ENCODE measurements at regions not wholly inside any gene's neighbourhood (a gene's known extent, or its start where the extent isn't known, plus 50 kb on each side); places are given as distances from the start of the nearest gene placed in this dataset.

GRCh38 chr6:54440549-54440948 lies 132.3 kb downstream of the TINAG start:
- H2AFZ ChIP-seq (ENCODE audit: low read length), result no peak overlapping the region
- no peaks in the 10 kb centered on the region for H3K4me1 ChIP-seq (ENCODE audit: low read length)

GRCh38 chr6:54441020-54441419 lies 132.8 kb downstream of the TINAG start:
- Histone ChIP-seq H3K27me3 (ENCODE audit: low read length) (no peaks in the 10 kb centered on the region), H2AFZ (ENCODE audit: low read length) (no peak overlapping the region)
- no peak for DNase-seq

More at GRCh38 chr6:54440549-54440948, 132.3 kb downstream of the TINAG start:
- Histone ChIP-seq H4K20me1 (ENCODE audit: insufficient read depth, low read depth, low read length) (no peaks in the 10 kb centered on the region), H3K9me3 (ENCODE audit: low read length) (peaks cover 6% of the 10 kb centered on the region), H3K9me2 (replicated peaks; ENCODE audit: insufficient read depth, low read length) (no peaks in the 10 kb centered on the region), H3K4me2 (ENCODE audit: low read depth, low read length, poor library complexity, severe bottlenecking) (no peak overlapping the region), H3K27ac (ENCODE audit: low read length) (no peak overlapping the region), H3K79me2 (ENCODE audit: low read length) (no peaks in the 10 kb centered on the region), H3K9ac (ENCODE audit: low read length) (no peak overlapping the region), H3K4me3 (ENCODE audit: low read length) (no peak overlapping the region), H3K36me3 (ENCODE audit: insufficient read depth, low read length) (no peaks in the 10 kb centered on the region), H3K27me3 (ENCODE audit: low read length) (no peaks in the 10 kb centered on the region)
- DNase-seq, result no peak

GRCh38 chr6:54441687-54442248 lies 133.5 kb downstream of the TINAG start:
- H3K4me1 ChIP-seq (ENCODE audit: low read length), result no peaks in the 10 kb centered on the region
- no peaks in the 10 kb centered on the region for H3K36me3 ChIP-seq (ENCODE audit: insufficient read depth, low read length)
- no peak overlapping the region for H2AFZ ChIP-seq (ENCODE audit: low read length)
- H3K9me3 ChIP-seq (ENCODE audit: low read length), result peaks cover 6% of the 10 kb centered on the region
- no peak overlapping the region for H3K27ac ChIP-seq (ENCODE audit: low read length)
- no peaks in the 10 kb centered on the region for H3K27me3 ChIP-seq (ENCODE audit: low read length)
- H3K4me3 ChIP-seq (ENCODE audit: low read length), result no peak overlapping the region
- H3K4me2 ChIP-seq (ENCODE audit: low read depth, low read length, poor library complexity, severe bottlenecking), result no peak overlapping the region
- DNase-seq, result no peak
- 0 out of 2 replicates have a peak, but pooled peaks cover 2% of the 10 kb centered on the region for H3K9me2 ChIP-seq (replicated peaks; ENCODE audit: insufficient read depth, low read length)
- no peak overlapping the region for H3K9ac ChIP-seq (ENCODE audit: low read length)
- H4K20me1 ChIP-seq (ENCODE audit: insufficient read depth, low read depth, low read length), result no peaks in the 10 kb centered on the region
- no peaks in the 10 kb centered on the region for H3K79me2 ChIP-seq (ENCODE audit: low read length)

More at GRCh38 chr6:54441020-54441419, 132.8 kb downstream of the TINAG start:
- H3K4me2 ChIP-seq (ENCODE audit: low read depth, low read length, poor library complexity, severe bottlenecking), result no peak overlapping the region
- no peak overlapping the region for H3K9ac ChIP-seq (ENCODE audit: low read length)
- H3K9me3 ChIP-seq (ENCODE audit: low read length), result peaks cover 6% of the 10 kb centered on the region
- H3K9me2 ChIP-seq (replicated peaks; ENCODE audit: insufficient read depth, low read length), result no peaks in the 10 kb centered on the region
- no peaks in the 10 kb centered on the region for H4K20me1 ChIP-seq (ENCODE audit: insufficient read depth, low read depth, low read length)
- H3K36me3 ChIP-seq (ENCODE audit: insufficient read depth, low read length), result no peaks in the 10 kb centered on the region
- no peak overlapping the region for H3K27ac ChIP-seq (ENCODE audit: low read length)
- H3K4me1 ChIP-seq (ENCODE audit: low read length), result no peaks in the 10 kb centered on the region
- H3K4me3 ChIP-seq (ENCODE audit: low read length), result no peak overlapping the region
- H3K79me2 ChIP-seq (ENCODE audit: low read length), result no peaks in the 10 kb centered on the region

GRCh38 chr6:54445207-54445606 lies 137.0 kb downstream of the TINAG start:
- no peak overlapping the region for H3K9ac ChIP-seq (ENCODE audit: low read length)
- no peaks in the 10 kb centered on the region for H3K36me3 ChIP-seq (ENCODE audit: insufficient read depth, low read length)
- DNase-seq, result no peak
- H3K27me3 ChIP-seq (ENCODE audit: low read length), result no peaks in the 10 kb centered on the region
- H3K4me2 ChIP-seq (ENCODE audit: low read depth, low read length, poor library complexity, severe bottlenecking), result no peak overlapping the region
- H2AFZ ChIP-seq (ENCODE audit: low read length), result no peak overlapping the region
- no peak overlapping the region for H3K4me3 ChIP-seq (ENCODE audit: low read length)
- no peaks in the 10 kb centered on the region for H3K79me2 ChIP-seq (ENCODE audit: low read length)
- H3K9me3 ChIP-seq (ENCODE audit: low read length), result peaks cover 8% of the 10 kb centered on the region
- H3K9me2 ChIP-seq (replicated peaks; ENCODE audit: insufficient read depth, low read length), result 0 out of 2 replicates have a peak, but pooled peaks cover 2% of the 10 kb centered on the region
- H3K4me1 ChIP-seq (ENCODE audit: low read length), result no peaks in the 10 kb centered on the region
- H3K27ac ChIP-seq (ENCODE audit: low read length), result no peak overlapping the region
- H4K20me1 ChIP-seq (ENCODE audit: insufficient read depth, low read depth, low read length), result no peaks in the 10 kb centered on the region

GRCh38 chr6:54448617-54449016 lies 140.4 kb downstream of the TINAG start:
- H3K36me3 ChIP-seq (ENCODE audit: insufficient read depth, low read length), result no peaks in the 10 kb centered on the region
- no peaks in the 10 kb centered on the region for H3K4me1 ChIP-seq (ENCODE audit: low read length)
- H3K9ac ChIP-seq (ENCODE audit: low read length), result no peak overlapping the region
- no peak overlapping the region for H2AFZ ChIP-seq (ENCODE audit: low read length)
- H3K9me2 ChIP-seq (replicated peaks; ENCODE audit: insufficient read depth, low read length), result 0 out of 2 replicates have a peak, but pooled peaks cover 2% of the 10 kb centered on the region
- H3K4me3 ChIP-seq (ENCODE audit: low read length), result no peak overlapping the region
- no peak overlapping the region for H3K27ac ChIP-seq (ENCODE audit: low read length)
- no peaks in the 10 kb centered on the region for H4K20me1 ChIP-seq (ENCODE audit: insufficient read depth, low read depth, low read length)
- no peaks in the 10 kb centered on the region for H3K27me3 ChIP-seq (ENCODE audit: low read length)
- H3K9me3 ChIP-seq (ENCODE audit: low read length), result peaks cover 16% of the 10 kb centered on the region
- H3K79me2 ChIP-seq (ENCODE audit: low read length), result no peaks in the 10 kb centered on the region
- H3K4me2 ChIP-seq (ENCODE audit: low read depth, low read length, poor library complexity, severe bottlenecking), result no peak overlapping the region
- no peak for DNase-seq

- peaks cover 24% of the 10 kb centered on the region for H3K9me3 ChIP-seq (ENCODE audit: low read length)
- no peak overlapping the region for H3K4me3 ChIP-seq (ENCODE audit: low read length)
- no peak for DNase-seq
- no peak overlapping the region for H2AFZ ChIP-seq (ENCODE audit: low read length)
- no peaks in the 10 kb centered on the region for H3K4me1 ChIP-seq (ENCODE audit: low read length)
- no peak overlapping the region for H3K27ac ChIP-seq (ENCODE audit: low read length)
- H3K79me2 ChIP-seq (ENCODE audit: low read length), result no peaks in the 10 kb centered on the region
- H3K36me3 ChIP-seq (ENCODE audit: insufficient read depth, low read length), result no peaks in the 10 kb centered on the region
- 0 out of 2 replicates have a peak, but pooled peaks cover under 1% of the 10 kb centered on the region for H3K9me2 ChIP-seq (replicated peaks; ENCODE audit: insufficient read depth, low read length)
- no peak overlapping the region for H3K4me2 ChIP-seq (ENCODE audit: low read depth, low read length, poor library complexity, severe bottlenecking)
- H3K27me3 ChIP-seq (ENCODE audit: low read length), result no peaks in the 10 kb centered on the region
- H3K9ac ChIP-seq (ENCODE audit: low read length), result no peak overlapping the region
- H4K20me1 ChIP-seq (ENCODE audit: insufficient read depth, low read depth, low read length), result no peaks in the 10 kb centered on the region
These were observed 143.3 kb downstream of the TINAG start for GRCh38 chr6:54451516-54451915.

- Histone ChIP-seq H4K20me1 (ENCODE audit: insufficient read depth, low read depth, low read length) (no peaks in the 10 kb centered on the region), H3K4me2 (ENCODE audit: low read depth, low read length, poor library complexity, severe bottlenecking) (no peak overlapping the region), H3K36me3 (ENCODE audit: insufficient read depth, low read length) (no peaks in the 10 kb centered on the region), H3K79me2 (ENCODE audit: low read length) (no peaks in the 10 kb centered on the region), H3K4me1 (ENCODE audit: low read length) (no peaks in the 10 kb centered on the region), H3K27ac (ENCODE audit: low read length) (no peak overlapping the region), H3K4me3 (ENCODE audit: low read length) (no peak overlapping the region), H3K9ac (ENCODE audit: low read length) (no peak overlapping the region), H3K9me3 (ENCODE audit: low read length) (peaks cover 6% of the 10 kb centered on the region; the same call in 1 of the 2 replicates), H3K27me3 (ENCODE audit: low read length) (no peaks in the 10 kb centered on the region), H2AFZ (ENCODE audit: low read length) (no peak overlapping the region), H3K9me2 (replicated peaks; ENCODE audit: insufficient read depth, low read length) (no peaks in the 10 kb centered on the region)
- DNase-seq, result no peak
These were observed 155.2 kb downstream of the TINAG start for GRCh38 chr6:54463354-54464024.

GRCh38 chr6:54465649-54466300 lies 157.5 kb downstream of the TINAG start:
- Histone ChIP-seq H3K27ac (ENCODE audit: low read length) (no peak overlapping the region), H3K36me3 (ENCODE audit: insufficient read depth, low read length) (no peaks in the 10 kb centered on the region), H3K4me1 (ENCODE audit: low read length) (no peaks in the 10 kb centered on the region), H3K27me3 (ENCODE audit: low read length) (no peaks in the 10 kb centered on the region), H3K4me2 (ENCODE audit: low read depth, low read length, poor library complexity, severe bottlenecking) (no peak overlapping the region), H3K9me3 (ENCODE audit: low read length) (peaks cover 13% of the 10 kb centered on the region; the same call in 1 of the 2 replicates), H3K4me3 (ENCODE audit: low read length) (no peak overlapping the region), H3K9me2 (replicated peaks; ENCODE audit: insufficient read depth, low read length) (no peaks in the 10 kb centered on the region), H3K9ac (ENCODE audit: low read length) (no peak overlapping the region), H3K79me2 (ENCODE audit: low read length) (no peaks in the 10 kb centered on the region), H2AFZ (ENCODE audit: low read length) (no peak overlapping the region), H4K20me1 (ENCODE audit: insufficient read depth, low read depth, low read length) (no peaks in the 10 kb centered on the region)
- DNase-seq, result no peak

Data from Karpas-422 (cell line).